HG02981 (cell line): ENCODE measurements at regions not wholly inside any gene's neighbourhood (a gene's known extent, or its start where the extent isn't known, plus 50 kb on each side); places are given as distances from the start of the nearest gene placed in this dataset.
"Not testable (repeated sequence)": the region's sequence is repeated elsewhere in the genome, so short reads cannot be mapped to it uniquely, and the experiment has no call there.

ENCODE experiments used
- ATAC-seq: cut with Tn5 transposase; IDR thresholded peaks from one replicate; pipeline ENCODE4 v1.9.1; 2021; ENCODE audit warnings: mild to moderate bottlenecking, moderate library complexity; ENCODE audit not compliant: unreplicated experiment

DNA sequence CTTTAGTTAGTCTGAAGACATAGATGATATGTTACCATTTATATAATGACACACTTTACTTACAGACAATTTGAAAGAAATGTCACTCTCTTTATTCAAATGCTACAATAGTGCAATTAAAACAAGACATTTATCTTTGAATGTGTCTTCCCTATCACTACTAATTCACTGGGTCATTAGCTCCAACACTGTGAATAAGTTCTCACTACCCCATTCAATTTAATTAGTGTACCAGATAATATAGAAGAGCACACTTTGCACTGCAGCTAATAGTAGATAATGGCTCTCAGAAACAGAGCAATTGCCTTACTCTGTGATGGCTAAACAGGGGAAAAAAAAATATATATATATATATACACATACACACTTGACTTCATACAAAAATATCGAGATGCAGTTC lies 497.0 kb downstream of the DTWD2 start:
- ATAC-seq = no peak

DNA sequence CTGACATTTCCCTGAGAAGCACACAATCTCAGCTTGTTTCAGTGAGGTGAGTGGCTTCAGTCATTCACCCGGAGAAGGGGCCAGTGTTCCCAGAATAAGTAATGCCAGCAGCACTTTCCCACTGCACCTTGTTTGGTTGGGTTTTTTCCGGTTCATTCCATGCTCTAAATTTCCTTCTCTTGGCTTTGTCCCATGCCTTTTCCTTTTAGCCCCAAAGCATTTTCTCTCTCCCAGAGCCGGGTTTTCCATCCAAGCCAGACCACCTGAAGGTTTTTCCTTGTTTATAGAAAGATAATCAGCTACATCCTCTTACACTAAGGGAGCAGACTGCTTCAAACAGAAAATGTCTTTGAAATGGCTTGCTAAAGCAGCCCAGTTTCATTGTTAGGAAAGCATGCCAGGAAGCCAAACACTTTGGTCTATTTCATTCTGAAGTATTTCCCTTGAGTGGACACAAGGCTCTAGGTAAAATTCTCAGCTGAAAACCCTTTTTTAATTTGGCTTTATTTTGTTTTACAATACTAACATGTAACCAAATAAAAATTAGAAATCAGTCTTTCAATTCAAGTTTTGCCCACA lies 501.6 kb downstream of the DTWD2 start:
- ATAC-seq = no peak

DNA sequence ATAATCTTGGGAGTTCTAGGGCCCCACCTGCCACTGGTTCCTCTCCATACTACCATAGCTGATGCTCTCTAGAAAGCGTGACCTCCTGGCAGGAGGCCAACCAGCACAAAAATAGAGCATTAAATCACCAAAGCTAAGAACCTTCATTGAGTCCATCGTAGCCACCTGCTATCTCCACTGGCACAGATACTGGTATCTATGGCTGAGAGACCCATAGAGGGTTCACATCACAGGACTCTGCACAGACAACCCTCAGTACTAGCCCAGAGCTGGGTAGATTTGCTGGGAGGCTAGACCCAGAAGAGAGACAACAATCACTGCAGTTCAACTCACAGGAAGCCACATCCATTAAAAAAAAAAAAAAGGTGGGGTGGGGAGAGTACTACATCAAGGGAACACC lies 509.1 kb downstream of the DTWD2 start:
- ATAC-seq = no peak

DNA sequence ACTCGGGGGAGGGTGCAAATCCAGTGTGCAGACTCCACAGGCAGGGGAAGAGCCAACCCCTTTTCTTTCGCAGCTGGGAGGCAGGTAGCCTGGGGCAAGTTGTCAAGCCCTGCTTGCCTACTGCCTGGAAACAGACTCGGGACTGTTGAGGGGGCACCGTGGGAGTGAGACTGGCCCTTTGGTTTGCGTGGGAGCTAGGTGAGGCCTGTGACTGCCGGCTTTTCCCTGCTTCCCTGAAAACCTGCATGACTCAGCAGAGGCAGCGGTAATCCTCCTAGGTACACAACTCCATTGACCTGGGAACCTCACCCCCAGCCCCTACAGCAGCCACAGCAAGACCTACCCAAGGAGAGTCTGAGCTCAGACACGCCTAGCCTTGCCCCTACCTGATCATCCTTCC lies 509.5 kb downstream of the DTWD2 start:
- no peak for ATAC-seq

DNA sequence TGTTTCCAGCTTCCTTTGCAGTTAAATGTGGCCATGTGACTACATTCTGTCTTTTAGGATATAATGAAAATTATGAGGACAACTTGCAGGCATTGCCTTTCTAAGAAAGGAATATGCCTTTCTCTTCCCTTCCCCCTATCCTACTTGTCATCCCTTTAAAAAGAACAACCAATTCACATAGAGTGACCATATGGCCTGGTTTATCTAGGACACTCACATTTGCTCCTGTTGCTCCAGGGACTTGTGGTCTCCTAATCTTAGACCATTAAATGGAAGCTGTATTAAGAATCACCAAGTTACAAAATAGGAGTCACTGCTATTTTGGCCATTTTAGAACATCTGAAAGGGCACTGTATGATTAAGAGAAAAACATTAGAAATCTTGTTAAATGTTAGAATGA lies 520.3 kb downstream of the DTWD2 start:
- ATAC-seq = no peak

DNA sequence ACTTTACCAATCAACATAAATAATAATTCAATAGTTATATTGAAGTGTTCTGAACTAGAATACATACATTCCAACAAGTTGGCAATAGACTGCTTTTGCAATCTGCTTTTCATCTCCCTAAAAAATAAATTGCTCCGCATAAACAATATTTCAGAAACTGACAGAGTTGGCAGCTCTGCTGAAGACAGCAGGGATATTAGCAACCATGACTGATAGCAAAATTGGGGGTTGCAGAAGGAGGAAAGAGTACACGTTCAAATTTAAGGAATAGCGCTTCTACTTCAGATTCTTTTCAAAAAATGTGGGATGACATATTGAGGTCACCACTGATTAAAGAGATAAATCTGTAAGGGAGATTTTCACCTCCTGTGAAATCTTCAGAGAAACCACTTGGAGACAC lies 521.2 kb downstream of the DTWD2 start:
- ATAC-seq = no peak

DNA sequence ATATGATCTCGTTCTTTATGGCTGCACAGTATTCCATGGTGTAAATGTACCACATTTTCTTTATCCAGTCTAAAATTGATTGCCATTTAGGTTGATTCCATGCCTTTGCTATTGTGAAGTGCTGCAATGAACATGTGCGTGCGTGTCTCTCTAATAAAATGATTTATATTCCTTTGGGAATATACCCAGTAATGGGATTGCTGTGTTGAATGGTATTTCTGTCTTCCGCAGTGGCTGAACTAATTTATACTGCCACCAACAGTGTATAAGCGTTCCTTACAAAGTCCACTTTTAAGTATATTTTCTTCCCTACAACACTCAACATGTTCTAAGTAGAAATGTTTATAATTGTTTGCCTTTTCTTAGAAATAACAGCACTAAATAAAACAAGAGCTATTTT lies 521.9 kb downstream of the DTWD2 start:
- ATAC-seq = no peak

DNA sequence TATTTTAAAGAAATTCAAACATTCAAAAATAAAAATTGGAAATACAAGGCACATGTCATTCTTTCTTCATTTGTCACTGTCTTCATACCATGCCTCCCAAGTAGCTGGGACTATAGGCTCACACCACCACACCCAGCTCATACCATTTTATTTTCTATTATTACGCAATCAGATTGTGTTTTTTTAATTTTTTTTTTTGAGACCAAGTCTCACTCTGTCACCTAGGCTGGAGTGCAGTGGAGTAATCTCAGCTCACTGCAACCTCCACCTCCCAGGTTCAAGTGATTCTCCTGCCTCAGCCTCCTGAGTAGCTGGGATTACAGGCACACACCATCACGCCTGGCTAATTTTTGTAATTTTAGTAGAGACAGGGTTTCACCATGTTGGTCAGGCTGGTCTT lies 526.1 kb downstream of the DTWD2 start:
- ATAC-seq = not testable (repeated sequence)

DNA sequence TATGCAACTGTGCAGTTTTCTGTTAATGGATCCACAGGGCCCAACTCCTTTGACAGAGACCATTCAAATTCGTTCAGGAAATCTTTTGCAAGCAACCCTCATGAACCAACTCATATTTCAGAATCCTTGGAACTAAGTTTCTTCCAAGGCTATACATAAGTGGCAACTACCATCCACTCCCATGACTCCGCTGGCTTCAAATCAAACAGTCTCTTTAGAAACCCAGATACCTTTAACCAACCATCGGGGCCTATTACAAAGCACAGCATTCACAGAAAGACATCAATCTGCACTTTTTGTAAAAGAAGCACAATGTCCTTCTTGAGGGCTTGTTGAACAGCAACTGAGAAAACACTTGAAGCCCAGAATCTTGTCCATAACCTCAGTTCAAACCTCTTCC lies 526.9 kb downstream of the DTWD2 start:
- no peak for ATAC-seq

DNA sequence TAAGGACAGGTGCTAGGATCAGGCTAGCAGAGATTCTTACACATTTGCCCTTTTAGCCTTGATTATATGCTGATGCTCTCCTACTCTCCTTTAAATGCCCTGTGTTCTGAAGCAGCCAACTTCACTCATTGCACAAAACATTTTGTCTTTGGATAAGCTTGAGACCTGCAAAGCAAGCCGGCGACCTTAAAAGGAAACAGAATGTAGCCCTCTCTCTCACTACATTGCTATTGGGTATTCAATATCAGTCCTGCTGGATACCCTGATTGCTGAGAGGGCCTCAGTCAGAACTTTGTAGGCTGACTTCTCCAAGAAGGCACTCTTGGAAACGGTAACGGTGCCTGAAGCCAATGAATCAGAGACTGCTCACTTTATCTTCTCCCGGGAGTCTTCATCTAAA lies 528.9 kb downstream of the DTWD2 start:
- no peak for ATAC-seq

DNA sequence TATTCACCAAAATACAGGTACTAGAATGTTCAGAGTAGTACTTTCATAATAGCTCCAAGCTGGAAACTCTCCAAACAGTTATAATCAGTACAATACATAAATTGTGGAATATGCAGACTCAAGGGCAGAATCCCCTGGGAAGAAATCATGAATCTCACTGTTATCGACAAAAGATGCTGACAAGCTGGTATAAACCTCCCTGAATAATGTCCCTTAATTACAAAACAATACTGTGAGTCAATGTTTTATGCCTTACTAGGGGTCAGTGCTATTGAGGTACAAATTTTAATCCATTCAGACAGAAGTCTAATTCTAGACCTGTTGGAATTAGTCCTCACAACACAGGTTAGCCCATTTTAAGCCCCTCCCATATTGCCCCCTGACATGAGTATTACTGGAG lies 532.3 kb downstream of the DTWD2 start:
- no peak for ATAC-seq

DNA sequence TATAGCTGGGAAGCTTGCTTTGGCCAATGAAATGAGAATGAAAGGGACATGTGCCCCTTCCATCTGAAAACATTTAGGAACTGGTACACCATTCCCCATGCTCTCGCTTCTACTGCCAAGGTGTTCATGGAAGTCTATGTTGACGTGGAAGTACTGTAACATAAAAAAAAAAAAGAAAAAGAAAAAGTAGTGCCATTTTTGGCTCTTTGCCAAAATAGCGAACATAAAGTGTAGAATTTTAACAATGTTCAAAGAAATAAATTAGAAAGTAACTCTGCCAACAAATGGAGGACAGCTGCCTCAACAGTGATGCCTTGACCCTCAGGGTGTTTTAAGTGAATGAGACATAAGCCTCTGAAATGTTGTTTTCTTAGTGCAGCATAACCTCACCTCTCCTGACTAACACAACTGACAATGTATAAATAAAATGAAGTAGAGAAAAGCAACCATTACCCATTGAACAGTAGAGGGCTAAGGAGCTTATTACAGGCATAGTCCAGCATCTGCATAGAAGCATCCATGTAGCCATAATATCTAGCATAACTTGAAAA lies 536.6 kb downstream of the DTWD2 start:
- ATAC-seq = no peak

DNA sequence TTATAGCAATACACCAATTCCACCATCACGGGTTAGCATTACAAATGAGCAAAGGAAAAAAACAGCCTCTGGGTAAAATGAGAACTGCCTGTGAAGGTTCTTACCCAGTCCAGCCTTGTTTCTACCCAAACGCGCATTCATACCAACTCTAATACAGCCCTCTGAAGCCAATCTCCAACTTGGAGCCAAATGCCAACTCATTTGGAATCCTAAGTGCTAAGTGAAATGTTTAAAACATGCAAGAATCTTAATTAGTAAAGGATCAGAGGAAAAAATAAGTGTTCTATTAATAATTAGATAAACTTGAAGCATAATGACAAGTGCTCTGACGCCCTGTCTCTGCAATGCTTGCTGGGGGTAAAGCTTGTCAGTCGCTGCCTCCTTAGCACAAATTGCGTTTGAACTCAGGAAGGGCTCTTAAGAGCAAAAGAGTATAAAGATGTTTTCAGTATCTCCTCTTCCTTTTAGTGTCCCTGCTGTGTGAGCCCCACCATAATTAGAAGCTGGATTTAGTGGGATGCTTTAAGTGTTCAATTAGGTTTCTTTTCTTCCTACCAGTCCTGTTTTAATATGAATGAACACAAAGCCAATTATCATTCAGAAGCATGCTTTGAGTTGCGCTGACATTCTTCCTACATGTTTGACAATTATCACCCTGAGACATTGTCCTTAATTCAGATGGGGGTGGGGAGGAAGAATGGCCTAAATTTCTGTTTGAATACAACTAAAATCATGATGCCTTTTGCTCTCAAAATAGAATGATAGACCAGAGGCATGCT lies 537.6 kb downstream of the DTWD2 start:
- no peak for ATAC-seq

DNA sequence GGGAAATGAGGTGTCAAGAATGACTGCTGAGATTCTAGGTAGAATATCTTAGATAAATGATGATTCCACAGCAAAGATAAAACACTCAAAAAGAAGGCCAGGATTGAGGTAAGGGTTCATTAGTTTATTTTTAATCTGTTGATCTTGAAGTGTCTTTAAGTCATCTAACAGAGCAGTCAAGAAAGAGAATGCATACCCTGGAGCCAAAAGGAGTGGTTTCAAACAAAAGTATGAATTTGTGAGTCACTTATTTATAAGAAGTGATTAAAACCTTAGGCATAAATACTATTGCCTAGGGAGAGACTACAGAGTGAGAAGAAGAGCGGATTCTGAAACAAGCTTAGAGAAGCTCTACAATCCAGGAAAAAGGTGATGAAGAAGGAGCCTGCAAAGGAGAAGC lies 541.0 kb downstream of the DTWD2 start:
- ATAC-seq = no peak

DNA sequence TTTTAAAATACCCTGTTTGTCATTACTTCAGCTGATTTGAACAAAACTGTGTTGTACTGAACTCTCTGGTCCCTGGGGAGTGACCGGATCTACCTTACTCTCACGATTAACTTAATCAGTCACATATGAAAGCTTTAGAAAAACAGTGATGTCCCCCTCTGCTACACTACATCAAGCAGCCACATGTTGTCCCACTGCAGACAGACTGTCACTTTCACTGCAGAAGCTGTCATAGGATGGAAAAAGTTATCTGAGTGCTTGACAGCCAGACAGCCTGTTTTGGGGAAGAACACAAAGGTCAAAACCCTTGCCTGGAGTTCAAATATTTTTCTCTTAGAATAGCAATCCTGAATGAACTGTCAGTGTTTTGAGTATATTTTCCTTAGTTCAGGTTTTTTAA lies 546.4 kb downstream of the DTWD2 start:
- ATAC-seq = no peak

DNA sequence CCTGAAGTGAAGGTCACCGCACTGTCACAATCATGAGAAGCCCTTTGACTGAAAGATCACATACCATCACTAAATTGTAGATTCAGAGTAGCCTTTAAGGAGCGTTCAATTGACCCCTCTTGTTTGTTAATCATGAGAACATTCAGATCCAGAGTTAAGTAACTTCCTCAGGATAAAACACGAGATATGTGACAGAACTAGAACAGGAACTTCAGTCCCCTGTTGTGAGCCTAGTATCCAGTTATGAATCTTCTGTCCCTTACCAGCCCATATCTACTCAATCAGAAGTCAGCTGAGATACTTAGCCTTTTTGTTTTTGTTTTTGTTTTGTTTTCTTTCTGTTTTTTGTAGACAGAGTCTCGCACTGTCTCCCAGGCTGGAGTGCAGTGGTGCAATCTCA lies 547.3 kb downstream of the DTWD2 start:
- no peak for ATAC-seq

DNA sequence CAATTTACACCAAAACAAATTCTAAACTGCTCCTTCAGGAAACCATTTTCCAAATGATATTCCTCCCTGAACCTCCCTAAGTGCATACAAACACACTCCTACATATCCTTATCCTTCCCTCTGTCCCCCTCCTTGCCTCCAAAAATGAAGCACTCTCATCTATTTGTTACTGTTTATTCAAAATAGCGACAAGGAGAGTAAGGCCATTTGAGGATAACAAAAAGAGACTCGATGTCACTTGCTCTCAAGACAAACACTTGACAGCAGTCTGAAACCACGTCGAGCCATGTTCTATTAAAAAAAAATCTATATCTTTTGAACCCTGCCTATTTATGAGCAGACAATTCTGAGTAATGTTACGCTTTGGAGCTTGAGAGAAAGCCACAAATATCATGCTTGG lies 547.9 kb downstream of the DTWD2 start:
- ATAC-seq = no peak

DNA sequence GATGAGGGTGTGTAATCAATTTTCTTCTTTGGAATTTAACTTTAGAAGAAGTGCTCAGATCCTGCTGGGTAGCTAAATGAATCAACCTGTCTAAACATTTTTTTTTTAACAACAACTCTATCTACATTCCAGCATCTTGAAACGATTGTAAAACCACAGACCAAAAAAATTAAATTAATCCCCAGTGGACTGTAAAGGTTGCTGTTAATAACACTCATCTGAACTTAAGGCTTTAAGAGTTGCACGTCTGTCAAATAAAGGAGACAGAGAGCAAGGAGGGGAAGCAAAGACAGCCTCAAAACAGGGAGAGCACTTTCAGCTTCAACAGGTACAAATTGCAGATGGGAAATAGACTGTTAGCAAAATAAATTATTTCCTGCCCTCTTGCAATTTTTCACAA lies 548.5 kb downstream of the DTWD2 start:
- ATAC-seq = no peak

DNA sequence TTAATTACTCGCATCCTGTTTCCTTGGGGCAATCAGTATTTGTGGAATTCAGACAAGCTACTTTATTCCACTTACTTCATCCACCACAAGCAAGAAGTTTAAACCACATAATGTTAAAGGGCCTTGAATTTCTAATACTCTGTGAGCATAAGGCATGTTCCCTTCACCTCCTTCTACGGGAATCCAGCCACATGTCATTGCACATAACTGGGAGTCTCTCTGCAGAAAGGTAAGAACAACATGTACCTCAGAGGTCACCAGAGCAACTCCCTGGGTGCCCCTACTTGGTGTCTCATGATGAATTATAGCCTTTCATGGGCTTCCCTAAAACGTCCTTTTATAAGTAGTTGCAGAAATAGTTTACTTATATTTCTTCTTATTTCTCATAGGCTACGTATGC lies 553.2 kb downstream of the DTWD2 start:
- no peak for ATAC-seq

DNA sequence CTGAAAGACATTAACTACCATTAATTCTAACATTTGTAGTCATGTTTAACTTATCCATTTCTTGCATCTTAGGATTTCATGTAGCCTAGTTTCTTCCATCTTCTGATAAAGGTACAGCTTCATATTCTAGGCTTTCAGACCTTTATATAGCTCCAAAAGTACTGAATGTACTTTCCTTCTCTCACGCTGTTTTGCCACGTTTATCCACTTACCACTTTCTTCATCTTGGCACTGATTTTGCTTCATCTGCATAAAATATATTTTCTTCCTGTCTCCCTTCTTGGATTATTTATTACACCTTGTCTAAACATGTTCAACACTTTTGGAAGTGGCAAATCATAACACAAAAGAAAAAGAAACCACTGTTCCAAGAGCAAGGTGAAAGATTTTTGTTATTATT lies 553.8 kb downstream of the DTWD2 start:
- ATAC-seq = no peak

DNA sequence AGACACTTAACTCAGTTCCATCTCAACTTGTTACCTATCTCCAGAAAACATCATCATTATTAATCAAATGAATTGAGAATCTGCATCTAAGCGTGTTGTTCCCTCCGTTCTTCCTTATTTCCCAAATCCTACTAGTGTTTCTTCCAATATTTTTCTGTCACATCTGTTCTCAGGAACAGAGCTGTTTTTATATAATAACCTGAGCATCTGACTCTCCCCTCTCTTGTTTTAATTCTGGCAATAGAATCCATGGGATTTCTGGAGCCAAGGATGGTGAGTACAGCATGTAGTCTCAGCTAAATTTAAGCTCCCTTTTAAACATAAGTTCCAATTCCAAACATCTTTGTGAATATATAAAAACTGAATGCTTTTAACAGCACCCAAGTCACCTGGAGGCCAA lies 558.3 kb downstream of the DTWD2 start:
- no peak for ATAC-seq

DNA sequence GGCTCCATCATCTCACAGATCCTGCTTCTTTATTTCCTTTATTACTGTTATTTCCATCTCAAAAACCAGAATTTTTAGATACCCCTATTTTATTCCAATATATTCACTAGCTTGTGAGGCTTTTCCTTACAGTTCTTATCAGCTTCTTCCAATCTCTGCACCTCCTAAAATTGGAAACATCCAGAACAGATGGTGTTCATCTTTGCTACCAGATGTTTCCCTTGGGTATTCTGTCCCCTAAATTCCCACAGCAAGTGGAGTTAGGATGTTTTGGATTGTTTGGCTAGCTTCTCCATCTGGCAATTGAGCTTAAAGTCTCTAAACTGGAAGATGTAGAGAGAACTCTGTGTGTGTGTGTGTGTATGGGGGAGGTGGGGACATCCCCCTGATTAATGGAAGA lies 580.4 kb downstream of the DTWD2 start:
- no peak for ATAC-seq

DNA sequence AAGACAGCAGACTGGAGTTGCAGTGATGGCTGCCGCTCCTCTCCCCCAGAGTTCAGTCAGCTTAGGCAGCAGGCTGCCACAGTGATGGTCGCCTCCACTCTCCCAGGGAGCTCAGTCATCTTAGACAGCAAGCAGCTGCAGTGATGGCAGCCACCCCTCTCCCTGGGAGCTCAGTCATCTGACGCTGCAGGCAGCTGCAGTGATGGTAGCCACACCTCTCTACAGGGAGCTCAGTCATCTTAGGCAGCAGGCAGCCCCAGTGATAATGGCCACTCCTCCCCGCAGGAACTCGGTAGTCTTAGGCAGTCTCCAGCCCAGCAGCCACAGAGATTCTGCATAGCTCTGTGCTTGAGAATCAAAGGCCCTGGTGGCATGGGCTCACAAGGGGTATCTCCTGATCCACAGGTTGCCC lies 582.7 kb downstream of the DTWD2 start:
- no peak for ATAC-seq
